ENCODE measurements at regions not wholly inside any gene's neighbourhood (a gene's known extent, or its start where the extent isn't known, plus 50 kb on each side); places are given as distances from the start of the nearest gene placed in this dataset.

GRCh38 chr16:85341972-85342695 lies 229.9 kb upstream of the CIBAR2 start:
- Mint-ChIP-seq H3K27me3 (ENCODE audit: low read depth, unreplicated experiment) (peaks cover 31% of the 10 kb centered on the region), H3K9me3 (ENCODE audit: unreplicated experiment) (peaks cover 4% of the 10 kb centered on the region), H3K36me3 (ENCODE audit: low read depth, unreplicated experiment) (peaks cover 2% of the 10 kb centered on the region), H3K27ac (ENCODE audit: unreplicated experiment) (no peak overlapping the region), H3K4me1 (ENCODE audit: low read depth, unreplicated experiment) (no peaks in the 10 kb centered on the region), H3K4me3 (ENCODE audit: unreplicated experiment) (no peak overlapping the region)
- no peaks in the 10 kb centered on the region for H3K27me3 ChIP-seq (ENCODE audit: insufficient read depth, low read length)
- no peaks in the 10 kb centered on the region for H3K79me2 ChIP-seq (ENCODE audit: insufficient read depth, low read length)
- TF ChIP-seq EZH2 (IDR thresholded peaks at IDR 0.05; ENCODE audit: insufficient read depth, low read length) (no peak), CTCF (IDR thresholded peaks at IDR 0.05; ENCODE audit: insufficient read depth, low read depth, low read length) (no peak)
- FAIRE-seq: no peak
- H3K9me3 ChIP-seq (ENCODE audit: insufficient read depth, low read depth, low read length): no peaks in the 10 kb centered on the region
- H3K4me2 ChIP-seq (ENCODE audit: low read length): no peak overlapping the region
- no peak overlapping the region for H3K4me3 ChIP-seq (ENCODE audit: insufficient read depth, low read depth, low read length)
- no peak overlapping the region for H2AFZ ChIP-seq (ENCODE audit: low read depth, low read length)
- no peaks in the 10 kb centered on the region for H3K4me1 ChIP-seq (ENCODE audit: insufficient read depth, low read length)
- DNase-seq (ENCODE audit: low read depth): no peak
- peaks cover 78% of the 10 kb centered on the region for H4K20me1 ChIP-seq (ENCODE audit: insufficient read depth, low read length)
- no peak overlapping the region for H3K9ac ChIP-seq (ENCODE audit: low read length)
- no peak overlapping the region for H3K27ac ChIP-seq (ENCODE audit: low read depth, low read length)
- no peaks in the 10 kb centered on the region for H3K36me3 ChIP-seq (ENCODE audit: insufficient read depth, low read length)

- DNase-seq (ENCODE audit: low read depth): no peak
- H4K20me1 ChIP-seq (ENCODE audit: insufficient read depth, low read length): peaks cover 87% of the 10 kb centered on the region
- no peak overlapping the region for H3K4me3 ChIP-seq (ENCODE audit: insufficient read depth, low read depth, low read length)
- H3K36me3 ChIP-seq (ENCODE audit: insufficient read depth, low read length): no peaks in the 10 kb centered on the region
- no peaks in the 10 kb centered on the region for H3K79me2 ChIP-seq (ENCODE audit: insufficient read depth, low read length)
- Mint-ChIP-seq H3K27me3 (ENCODE audit: low read depth, unreplicated experiment) (peaks cover 29% of the 10 kb centered on the region), H3K9me3 (ENCODE audit: unreplicated experiment) (peaks cover 4% of the 10 kb centered on the region), H3K4me1 (ENCODE audit: low read depth, unreplicated experiment) (no peaks in the 10 kb centered on the region), H3K27ac (ENCODE audit: unreplicated experiment) (no peak overlapping the region), H3K36me3 (ENCODE audit: low read depth, unreplicated experiment) (peaks cover 2% of the 10 kb centered on the region), H3K4me3 (ENCODE audit: unreplicated experiment) (no peak overlapping the region)
- H3K27ac ChIP-seq (ENCODE audit: low read depth, low read length): no peak overlapping the region
- no peak for FAIRE-seq
- H3K9me3 ChIP-seq (ENCODE audit: insufficient read depth, low read depth, low read length): no peaks in the 10 kb centered on the region
- no peak for TF ChIP-seq EZH2 (IDR thresholded peaks at IDR 0.05; ENCODE audit: insufficient read depth, low read length)
- no peak for TF ChIP-seq CTCF (IDR thresholded peaks at IDR 0.05; ENCODE audit: insufficient read depth, low read depth, low read length)
- no peak overlapping the region for H3K9ac ChIP-seq (ENCODE audit: low read length)
- no peak overlapping the region for H3K4me2 ChIP-seq (ENCODE audit: low read length)
- H2AFZ ChIP-seq (ENCODE audit: low read depth, low read length): no peak overlapping the region
- no peaks in the 10 kb centered on the region for H3K4me1 ChIP-seq (ENCODE audit: insufficient read depth, low read length)
- peaks cover 7% of the 10 kb centered on the region for H3K27me3 ChIP-seq (ENCODE audit: insufficient read depth, low read length)
These were observed 232.3 kb upstream of the CIBAR2 start for GRCh38 chr16:85344502-85345128.

GRCh38 chr16:85345129-85345639 lies 232.9 kb upstream of the CIBAR2 start:
- Mint-ChIP-seq H3K4me1 (ENCODE audit: low read depth, unreplicated experiment) (no peaks in the 10 kb centered on the region), H3K4me3 (ENCODE audit: unreplicated experiment) (no peak overlapping the region), H3K36me3 (ENCODE audit: low read depth, unreplicated experiment) (peaks cover 2% of the 10 kb centered on the region), H3K9me3 (ENCODE audit: unreplicated experiment) (peaks cover 4% of the 10 kb centered on the region), H3K27me3 (ENCODE audit: low read depth, unreplicated experiment) (peaks cover 32% of the 10 kb centered on the region), H3K27ac (ENCODE audit: unreplicated experiment) (no peak overlapping the region)
- Histone ChIP-seq H3K9me3 (ENCODE audit: insufficient read depth, low read depth, low read length) (no peaks in the 10 kb centered on the region), H3K9ac (ENCODE audit: low read length) (no peak overlapping the region), H3K79me2 (ENCODE audit: insufficient read depth, low read length) (no peaks in the 10 kb centered on the region), H4K20me1 (ENCODE audit: insufficient read depth, low read length) (peaks cover 87% of the 10 kb centered on the region), H2AFZ (ENCODE audit: low read depth, low read length) (no peak overlapping the region), H3K27me3 (ENCODE audit: insufficient read depth, low read length) (peaks cover 7% of the 10 kb centered on the region), H3K4me3 (ENCODE audit: insufficient read depth, low read depth, low read length) (no peak overlapping the region), H3K27ac (ENCODE audit: low read depth, low read length) (no peak overlapping the region), H3K4me1 (ENCODE audit: insufficient read depth, low read length) (no peaks in the 10 kb centered on the region), H3K36me3 (ENCODE audit: insufficient read depth, low read length) (no peaks in the 10 kb centered on the region), H3K4me2 (ENCODE audit: low read length) (no peak overlapping the region)
- FAIRE-seq (no peak), DNase-seq (ENCODE audit: low read depth) (no peak)
- TF ChIP-seq EZH2 (IDR thresholded peaks at IDR 0.05; ENCODE audit: insufficient read depth, low read length) (no peak), CTCF (IDR thresholded peaks at IDR 0.05; ENCODE audit: insufficient read depth, low read depth, low read length) (no peak)
